ENCODE measurements at regions not wholly inside any gene's neighbourhood (a gene's known extent, or its start where the extent isn't known, plus 50 kb on each side); places are given as distances from the start of the nearest gene placed in this dataset.

GRCh38 chr7:16344927-16345326 is 76.4 kb downstream of the CRPPA start:
- peak overlapping the region; percentile 66 for H3K27ac ChIP-seq (ENCODE audit: low read length)
- intact Hi-C loops (cut with micrococcal nuclease; ENCODE audit: unreplicated experiment), result no loop called here
- H3K9me3 ChIP-seq (ENCODE audit: control insufficient read depth, insufficient read depth, low read depth, low read length), result no peaks in the 10 kb centered on the region; the same call in none of the 2 replicates
- ChIA-PET CTCF (no interaction called here), POLR2A (no interaction called here)
- H3K36me3 ChIP-seq (ENCODE audit: control insufficient read depth, insufficient read depth, low read length), result no peaks in the 10 kb centered on the region
- TF ChIP-seq SIN3A (IDR thresholded peaks at IDR 0.05; ENCODE audit: borderline replicate concordance, insufficient read depth, low read depth, low read length), result no peak
- no peak for TF ChIP-seq CTCF (IDR thresholded peaks at IDR 0.05)
- no peaks in the 10 kb centered on the region for H3K27me3 ChIP-seq (ENCODE audit: control insufficient read depth, insufficient read depth, low read length)
- H3K4me1 ChIP-seq (ENCODE audit: control insufficient read depth, insufficient read depth, low read length), result peaks cover 21% of the 10 kb centered on the region
- DNase-seq (ENCODE audit: low read depth, low spot score), result no peak
- H3K4me3 ChIP-seq (ENCODE audit: low read depth in 2 of 2, low read length in 2 of 2), result no peak overlapping the region
- no TSS peak for BruUV-seq (replicated peaks)
- no peak for ATAC-seq
- in situ Hi-C loops (cut with HindIII; ENCODE audit: low pct_unique_long_range_greater_than_20kb, low sequenced_read_pairs), result no loop called here

DNA sequence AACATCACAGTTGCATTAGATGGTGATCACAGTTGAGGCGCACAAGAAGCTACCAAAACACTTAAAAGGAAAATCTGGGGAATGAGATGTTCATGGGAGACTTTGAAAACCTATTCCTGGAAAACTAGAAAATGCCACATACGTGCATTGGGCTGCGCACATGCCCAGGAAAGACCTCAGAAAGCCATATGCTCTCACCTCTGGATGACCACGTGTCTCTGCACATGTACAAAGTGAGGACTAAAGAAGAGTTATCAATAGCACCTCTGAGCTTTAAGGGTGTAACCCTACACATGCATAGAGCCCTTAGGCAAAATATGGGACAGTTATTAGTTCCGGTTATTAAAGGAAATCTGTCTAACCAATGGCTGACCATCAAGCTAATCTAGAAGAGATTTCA is 77.7 kb downstream of the CRPPA start:
- DNase-seq (ENCODE audit: low read depth, low spot score), result no peak
- Histone ChIP-seq H3K27ac (ENCODE audit: low read length) (no peak overlapping the region), H3K36me3 (ENCODE audit: control insufficient read depth, insufficient read depth, low read length) (no peaks in the 10 kb centered on the region), H3K9me3 (ENCODE audit: control insufficient read depth, insufficient read depth, low read depth, low read length) (no peaks in the 10 kb centered on the region; the same call in none of the 2 replicates), H3K4me1 (ENCODE audit: control insufficient read depth, insufficient read depth, low read length) (peaks cover 21% of the 10 kb centered on the region), H3K4me3 (ENCODE audit: low read depth in 2 of 2, low read length in 2 of 2) (no peak overlapping the region), H3K27me3 (ENCODE audit: control insufficient read depth, insufficient read depth, low read length) (no peaks in the 10 kb centered on the region)
- intact Hi-C loops (cut with micrococcal nuclease; ENCODE audit: unreplicated experiment) (no loop called here), in situ Hi-C loops (cut with HindIII; ENCODE audit: low pct_unique_long_range_greater_than_20kb, low sequenced_read_pairs) (no loop called here)
- ChIA-PET POLR2A (no interaction called here), CTCF (no interaction called here)
- ATAC-seq, result no peak
- no TSS peak for BruUV-seq (replicated peaks)
- TF ChIP-seq, protein P1, sequence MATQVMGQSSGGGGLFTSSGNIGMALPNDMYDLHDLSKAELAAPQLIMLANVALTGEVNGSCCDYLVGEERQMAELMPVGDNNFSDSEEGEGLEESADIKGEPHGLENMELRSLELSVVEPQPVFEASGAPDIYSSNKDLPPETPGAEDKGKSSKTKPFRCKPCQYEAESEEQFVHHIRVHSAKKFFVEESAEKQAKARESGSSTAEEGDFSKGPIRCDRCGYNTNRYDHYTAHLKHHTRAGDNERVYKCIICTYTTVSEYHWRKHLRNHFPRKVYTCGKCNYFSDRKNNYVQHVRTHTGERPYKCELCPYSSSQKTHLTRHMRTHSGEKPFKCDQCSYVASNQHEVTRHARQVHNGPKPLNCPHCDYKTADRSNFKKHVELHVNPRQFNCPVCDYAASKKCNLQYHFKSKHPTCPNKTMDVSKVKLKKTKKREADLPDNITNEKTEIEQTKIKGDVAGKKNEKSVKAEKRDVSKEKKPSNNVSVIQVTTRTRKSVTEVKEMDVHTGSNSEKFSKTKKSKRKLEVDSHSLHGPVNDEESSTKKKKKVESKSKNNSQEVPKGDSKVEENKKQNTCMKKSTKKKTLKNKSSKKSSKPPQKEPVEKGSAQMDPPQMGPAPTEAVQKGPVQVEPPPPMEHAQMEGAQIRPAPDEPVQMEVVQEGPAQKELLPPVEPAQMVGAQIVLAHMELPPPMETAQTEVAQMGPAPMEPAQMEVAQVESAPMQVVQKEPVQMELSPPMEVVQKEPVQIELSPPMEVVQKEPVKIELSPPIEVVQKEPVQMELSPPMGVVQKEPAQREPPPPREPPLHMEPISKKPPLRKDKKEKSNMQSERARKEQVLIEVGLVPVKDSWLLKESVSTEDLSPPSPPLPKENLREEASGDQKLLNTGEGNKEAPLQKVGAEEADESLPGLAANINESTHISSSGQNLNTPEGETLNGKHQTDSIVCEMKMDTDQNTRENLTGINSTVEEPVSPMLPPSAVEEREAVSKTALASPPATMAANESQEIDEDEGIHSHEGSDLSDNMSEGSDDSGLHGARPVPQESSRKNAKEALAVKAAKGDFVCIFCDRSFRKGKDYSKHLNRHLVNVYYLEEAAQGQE (IDR thresholded peaks at IDR 0.05; ENCODE audit: insufficient read depth in 1 of 2, low read depth in 2 of 2, low read length in 1 of 2), result no peak
- TF ChIP-seq SIN3A (IDR thresholded peaks at IDR 0.05; ENCODE audit: borderline replicate concordance, insufficient read depth, low read depth, low read length) (no peak), POLR2AphosphoS5 (IDR thresholded peaks at IDR 0.05; ENCODE audit: low read depth, low read length) (no peak), CTCF (IDR thresholded peaks at IDR 0.05) (no peak), TCF7L2 (IDR thresholded peaks at IDR 0.05; ENCODE audit: low read depth, low read length) (no peak)

DNA sequence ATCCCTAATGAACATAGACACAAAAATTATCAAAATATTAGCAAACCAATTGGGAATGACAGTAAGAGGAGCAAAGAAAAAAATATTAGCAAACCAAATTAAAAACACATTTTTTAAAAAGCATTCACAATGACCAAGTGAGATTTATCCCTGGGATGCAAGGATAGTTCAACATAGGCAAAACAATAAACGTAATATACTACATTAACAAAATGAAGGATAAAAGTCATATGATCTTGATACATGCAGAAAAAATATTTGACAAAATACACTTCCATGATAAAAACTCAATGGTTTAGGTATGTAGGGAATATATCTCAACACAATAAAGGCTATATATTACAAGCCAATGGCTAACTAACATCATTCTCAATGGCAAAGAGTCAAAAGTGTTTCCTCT is 83.3 kb downstream of the CRPPA start:
- Histone ChIP-seq H3K9me3 (ENCODE audit: control insufficient read depth, insufficient read depth, low read depth, low read length) (no peaks in the 10 kb centered on the region; the same call in 1 of the 2 replicates), H3K27ac (ENCODE audit: low read length) (no peak overlapping the region), H3K27me3 (ENCODE audit: control insufficient read depth, insufficient read depth, low read length) (no peaks in the 10 kb centered on the region), H3K4me3 (ENCODE audit: low read depth in 2 of 2, low read length in 2 of 2) (no peak overlapping the region), H3K36me3 (ENCODE audit: control insufficient read depth, insufficient read depth, low read length) (no peaks in the 10 kb centered on the region), H3K4me1 (ENCODE audit: control insufficient read depth, insufficient read depth, low read length) (no peaks in the 10 kb centered on the region)
- intact Hi-C loops (cut with micrococcal nuclease; ENCODE audit: unreplicated experiment), result no loop called here
- no peak for ATAC-seq
- POLR2A ChIA-PET, result no interaction called here
- CTCF ChIA-PET, result no interaction called here
- BruUV-seq (replicated peaks), result no TSS peak
- in situ Hi-C loops (cut with HindIII; ENCODE audit: low pct_unique_long_range_greater_than_20kb, low sequenced_read_pairs), result no loop called here
- no peak for TF ChIP-seq SIN3A (IDR thresholded peaks at IDR 0.05; ENCODE audit: borderline replicate concordance, insufficient read depth, low read depth, low read length)
- TF ChIP-seq, protein P1 (IDR thresholded peaks at IDR 0.05; ENCODE audit: insufficient read depth in 1 of 2, low read depth in 2 of 2, low read length in 1 of 2), result no peak
- no peak for TF ChIP-seq POLR2AphosphoS5 (IDR thresholded peaks at IDR 0.05; ENCODE audit: low read depth, low read length)
- TF ChIP-seq CTCF (IDR thresholded peaks at IDR 0.05), result no peak
- TF ChIP-seq TCF7L2 (IDR thresholded peaks at IDR 0.05; ENCODE audit: low read depth, low read length), result no peak
- DNase-seq (ENCODE audit: low read depth, low spot score), result no peak

Measured in Panc1 (cell line).